ENCODE measurements at regions not wholly inside any gene's neighbourhood (a gene's known extent, or its start where the extent isn't known, plus 50 kb on each side); places are given as distances from the start of the nearest gene placed in this dataset.

GRCh38 chr5:130868186-130868840 lies 296.7 kb downstream of the HINT1 start (continued):
- TF ChIP-seq, protein P1, sequence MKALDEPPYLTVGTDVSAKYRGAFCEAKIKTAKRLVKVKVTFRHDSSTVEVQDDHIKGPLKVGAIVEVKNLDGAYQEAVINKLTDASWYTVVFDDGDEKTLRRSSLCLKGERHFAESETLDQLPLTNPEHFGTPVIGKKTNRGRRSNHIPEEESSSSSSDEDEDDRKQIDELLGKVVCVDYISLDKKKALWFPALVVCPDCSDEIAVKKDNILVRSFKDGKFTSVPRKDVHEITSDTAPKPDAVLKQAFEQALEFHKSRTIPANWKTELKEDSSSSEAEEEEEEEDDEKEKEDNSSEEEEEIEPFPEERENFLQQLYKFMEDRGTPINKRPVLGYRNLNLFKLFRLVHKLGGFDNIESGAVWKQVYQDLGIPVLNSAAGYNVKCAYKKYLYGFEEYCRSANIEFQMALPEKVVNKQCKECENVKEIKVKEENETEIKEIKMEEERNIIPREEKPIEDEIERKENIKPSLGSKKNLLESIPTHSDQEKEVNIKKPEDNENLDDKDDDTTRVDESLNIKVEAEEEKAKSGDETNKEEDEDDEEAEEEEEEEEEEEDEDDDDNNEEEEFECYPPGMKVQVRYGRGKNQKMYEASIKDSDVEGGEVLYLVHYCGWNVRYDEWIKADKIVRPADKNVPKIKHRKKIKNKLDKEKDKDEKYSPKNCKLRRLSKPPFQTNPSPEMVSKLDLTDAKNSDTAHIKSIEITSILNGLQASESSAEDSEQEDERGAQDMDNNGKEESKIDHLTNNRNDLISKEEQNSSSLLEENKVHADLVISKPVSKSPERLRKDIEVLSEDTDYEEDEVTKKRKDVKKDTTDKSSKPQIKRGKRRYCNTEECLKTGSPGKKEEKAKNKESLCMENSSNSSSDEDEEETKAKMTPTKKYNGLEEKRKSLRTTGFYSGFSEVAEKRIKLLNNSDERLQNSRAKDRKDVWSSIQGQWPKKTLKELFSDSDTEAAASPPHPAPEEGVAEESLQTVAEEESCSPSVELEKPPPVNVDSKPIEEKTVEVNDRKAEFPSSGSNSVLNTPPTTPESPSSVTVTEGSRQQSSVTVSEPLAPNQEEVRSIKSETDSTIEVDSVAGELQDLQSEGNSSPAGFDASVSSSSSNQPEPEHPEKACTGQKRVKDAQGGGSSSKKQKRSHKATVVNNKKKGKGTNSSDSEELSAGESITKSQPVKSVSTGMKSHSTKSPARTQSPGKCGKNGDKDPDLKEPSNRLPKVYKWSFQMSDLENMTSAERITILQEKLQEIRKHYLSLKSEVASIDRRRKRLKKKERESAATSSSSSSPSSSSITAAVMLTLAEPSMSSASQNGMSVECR (CRISPR knock-in tag; IDR thresholded peaks at IDR 0.05; ENCODE audit: borderline replicate concordance): no peak
- TF ChIP-seq SMAD4 (CRISPR knock-in tag; IDR thresholded peaks at IDR 0.05): no peak

DNA sequence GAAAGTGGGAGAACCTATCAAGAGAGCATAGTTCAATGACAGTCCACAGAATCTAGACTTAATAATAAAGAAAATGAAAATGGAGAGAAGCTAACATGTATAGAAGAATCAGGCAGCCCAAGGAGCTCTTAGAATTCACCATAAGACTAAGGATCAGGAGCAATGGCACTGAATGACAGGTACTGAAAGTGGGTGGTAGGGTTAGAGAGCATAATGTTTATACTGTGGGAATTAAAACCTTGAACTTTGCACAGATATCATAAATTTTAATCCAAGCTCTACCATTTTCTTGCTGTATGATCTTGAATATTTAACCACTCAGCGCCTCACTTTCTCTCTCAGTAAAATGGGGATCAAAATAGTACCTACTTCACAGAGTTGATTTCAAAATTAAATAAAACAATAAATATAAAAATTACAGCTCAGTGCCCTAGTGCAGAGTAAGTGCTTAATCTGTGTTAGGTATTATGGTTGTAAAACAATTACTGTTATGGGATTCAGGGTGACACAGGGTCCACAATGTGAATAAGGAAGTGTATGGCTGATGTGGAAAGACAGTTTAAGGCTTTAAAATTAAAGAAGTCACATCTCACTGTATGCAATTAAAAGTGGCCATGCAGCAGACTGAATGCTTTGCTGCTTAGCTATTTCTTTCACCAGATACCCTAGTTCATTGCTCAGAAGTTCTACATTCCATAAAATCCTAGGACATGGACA lies 319.8 kb downstream of the HINT1 start:
- CTCF ChIA-PET: no interaction called here
- TF ChIP-seq ZNF317 (CRISPR knock-in tag; IDR thresholded peaks at IDR 0.05; ENCODE audit: borderline replicate concordance, low read depth) (no peak), JAZF1 (CRISPR knock-in tag; IDR thresholded peaks at IDR 0.05) (no peak), OVOL2 (CRISPR knock-in tag; IDR thresholded peaks at IDR 0.05; ENCODE audit: borderline replicate concordance) (no peak), NFE2L1 (CRISPR knock-in tag; IDR thresholded peaks at IDR 0.05) (no peak), ZBTB21 (CRISPR knock-in tag; IDR thresholded peaks at IDR 0.05; ENCODE audit: borderline replicate concordance) (no peak), E2F4 (CRISPR knock-in tag; IDR thresholded peaks at IDR 0.05; ENCODE audit: borderline replicate concordance, low read depth) (no peak), AR (CRISPR knock-in tag; IDR thresholded peaks at IDR 0.05) (no peak), ATF6 (CRISPR knock-in tag; IDR thresholded peaks at IDR 0.05) (no peak)
- TF ChIP-seq, protein P2, sequence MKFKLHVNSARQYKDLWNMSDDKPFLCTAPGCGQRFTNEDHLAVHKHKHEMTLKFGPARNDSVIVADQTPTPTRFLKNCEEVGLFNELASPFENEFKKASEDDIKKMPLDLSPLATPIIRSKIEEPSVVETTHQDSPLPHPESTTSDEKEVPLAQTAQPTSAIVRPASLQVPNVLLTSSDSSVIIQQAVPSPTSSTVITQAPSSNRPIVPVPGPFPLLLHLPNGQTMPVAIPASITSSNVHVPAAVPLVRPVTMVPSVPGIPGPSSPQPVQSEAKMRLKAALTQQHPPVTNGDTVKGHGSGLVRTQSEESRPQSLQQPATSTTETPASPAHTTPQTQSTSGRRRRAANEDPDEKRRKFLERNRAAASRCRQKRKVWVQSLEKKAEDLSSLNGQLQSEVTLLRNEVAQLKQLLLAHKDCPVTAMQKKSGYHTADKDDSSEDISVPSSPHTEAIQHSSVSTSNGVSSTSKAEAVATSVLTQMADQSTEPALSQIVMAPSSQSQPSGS (CRISPR knock-in tag; IDR thresholded peaks at IDR 0.05; ENCODE audit: borderline replicate concordance, low read depth): no peak
- TF ChIP-seq, protein P3, sequence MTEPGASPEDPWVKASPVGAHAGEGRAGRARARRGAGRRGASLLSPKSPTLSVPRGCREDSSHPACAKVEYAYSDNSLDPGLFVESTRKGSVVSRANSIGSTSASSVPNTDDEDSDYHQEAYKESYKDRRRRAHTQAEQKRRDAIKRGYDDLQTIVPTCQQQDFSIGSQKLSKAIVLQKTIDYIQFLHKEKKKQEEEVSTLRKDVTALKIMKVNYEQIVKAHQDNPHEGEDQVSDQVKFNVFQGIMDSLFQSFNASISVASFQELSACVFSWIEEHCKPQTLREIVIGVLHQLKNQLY (CRISPR knock-in tag; IDR thresholded peaks at IDR 0.05): no peak
- TF ChIP-seq, protein P1 (CRISPR knock-in tag; IDR thresholded peaks at IDR 0.05; ENCODE audit: borderline replicate concordance): no peak
- TF ChIP-seq, protein P4, sequence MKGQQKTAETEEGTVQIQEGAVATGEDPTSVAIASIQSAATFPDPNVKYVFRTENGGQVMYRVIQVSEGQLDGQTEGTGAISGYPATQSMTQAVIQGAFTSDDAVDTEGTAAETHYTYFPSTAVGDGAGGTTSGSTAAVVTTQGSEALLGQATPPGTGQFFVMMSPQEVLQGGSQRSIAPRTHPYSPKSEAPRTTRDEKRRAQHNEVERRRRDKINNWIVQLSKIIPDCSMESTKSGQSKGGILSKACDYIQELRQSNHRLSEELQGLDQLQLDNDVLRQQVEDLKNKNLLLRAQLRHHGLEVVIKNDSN (CRISPR knock-in tag; IDR thresholded peaks at IDR 0.05): no peak

More for the DNA sequence above, 319.8 kb downstream of the HINT1 start:
- Mint-ChIP-seq H3K36me3 (peaks cover 22% of the 10 kb centered on the region), H3K9me3 (peaks cover 41% of the 10 kb centered on the region), H3K4me1 (no peaks in the 10 kb centered on the region), H3K27me3 (ENCODE audit: low read depth) (no peaks in the 10 kb centered on the region), H3K27ac (no peak overlapping the region), H3K4me3 (no peak overlapping the region)
- no peak for DNase-seq (ENCODE audit: low spot score)
- POLR2A ChIA-PET: no interaction called here
- no peak for ATAC-seq
